Subcutaneous abdominal adipose tissue (tissue), 5 donors: ENCODE measurements at regions not wholly inside any gene's neighbourhood (a gene's known extent, or its start where the extent isn't known, plus 50 kb on each side); places are given as distances from the start of the nearest gene placed in this dataset.

Experiments
- H3K27ac ChIP-seq: one replicate; pipeline ENCODE4 v1.7.0; 2013; ENCODE audit warnings: low read depth, mild to moderate bottlenecking, inconsistent platforms, low read length, moderate library complexity
- H3K27me3 ChIP-seq, 5 donors: one replicate each; pipeline ENCODE4 v1.7.0; 2013; ENCODE audit warnings: low read length in 5 of 5, inconsistent platforms in 1 of 5; ENCODE audit not compliant: control insufficient read depth in 5 of 5, insufficient read depth in 4 of 5
- H3K36me3 ChIP-seq, 5 donors: one replicate each; pipeline ENCODE4 v1.7.0; 2013; ENCODE audit warnings: low read length in 5 of 5; ENCODE audit not compliant: control insufficient read depth in 5 of 5, insufficient read depth in 5 of 5
- H3K4me1 ChIP-seq, 5 donors: one replicate each; pipeline ENCODE4 v1.7.0; 2013; ENCODE audit warnings: low read length in 5 of 5, mild to moderate bottlenecking in 3 of 5, moderate library complexity in 1 of 5; ENCODE audit not compliant: control insufficient read depth in 5 of 5, insufficient read depth in 5 of 5
- H3K4me3 ChIP-seq, 5 donors: one replicate each; pipeline ENCODE4 v1.7.0; 2013; ENCODE audit warnings: low read length in 5 of 5, low read depth in 1 of 5
- H3K9ac ChIP-seq, 5 donors: one replicate each; pipeline ENCODE4 v1.7.0; 2013; ENCODE audit warnings: low read length in 5 of 5, mild to moderate bottlenecking in 4 of 5, moderate library complexity in 3 of 5
- H3K9me3 ChIP-seq, 5 donors: one replicate each; pipeline ENCODE4 v1.7.0; 2013; ENCODE audit warnings: low read length in 5 of 5; ENCODE audit not compliant: control insufficient read depth in 5 of 5
- donor health status: healthy.
- donor health status: healthy.
- donor health status: healthy.
- donor health status: healthy.
- donor health status: healthy.

DNA sequence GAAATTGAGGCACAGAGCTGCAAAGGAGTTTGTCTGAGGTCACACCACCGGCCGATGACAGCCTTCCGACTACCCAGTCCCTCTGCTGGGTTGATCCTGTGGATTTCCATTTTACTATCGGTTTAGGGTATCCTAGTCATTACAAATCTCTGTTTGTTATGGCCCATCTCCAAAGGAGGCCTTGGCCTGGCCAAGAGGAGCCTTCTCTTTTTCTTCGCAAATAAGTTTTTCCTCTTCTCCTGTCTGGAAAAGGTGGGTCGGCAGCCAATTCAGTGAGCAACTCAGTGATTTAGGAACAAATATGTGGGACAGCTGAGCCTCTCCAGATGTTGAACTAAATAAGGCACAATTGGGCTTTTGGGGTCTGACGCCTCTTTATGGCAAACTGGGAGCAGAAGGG, 169.2 kb upstream of the RBPJ start:
- peak overlapping the region; percentile 43 for H3K27ac ChIP-seq
- peaks cover 0 to 31% (median 4%) of the 10 kb centered on the region in 5 donors for H3K4me1 ChIP-seq
- H3K36me3 ChIP-seq = no peaks in the 10 kb centered on the region
- H3K9me3 ChIP-seq = no peaks in the 10 kb centered on the region
- no peak overlapping the region for H3K4me3 ChIP-seq
- no peak overlapping the region for H3K9ac ChIP-seq
- H3K27me3 ChIP-seq = no peaks in the 10 kb centered on the region

DNA sequence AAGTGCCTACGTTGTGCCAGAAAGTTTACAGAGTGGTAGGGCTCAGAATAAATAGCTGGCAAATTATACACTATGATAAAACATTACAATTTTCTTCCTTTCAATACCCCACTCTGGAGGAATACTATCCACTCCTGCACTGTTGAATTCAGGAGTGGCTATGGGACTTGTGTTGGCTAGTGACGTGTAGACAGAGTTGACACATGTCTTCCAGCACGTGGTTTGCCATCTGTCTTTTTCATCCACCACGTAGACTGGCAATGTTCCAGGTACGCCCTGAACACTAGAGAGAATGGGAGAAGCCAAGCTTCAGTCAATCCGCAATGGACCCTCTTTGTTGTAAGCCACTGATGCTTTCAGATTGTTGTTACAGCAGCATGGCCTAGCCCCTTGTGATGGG, 168.8 kb upstream of the RBPJ start:
- Histone ChIP-seq H3K27ac (no peak overlapping the region), H3K9ac (no peak overlapping the region), H3K9me3 (no peaks in the 10 kb centered on the region), H3K4me3 (no peak overlapping the region), H3K4me1 (peaks cover 0 to 31% (median 4%) of the 10 kb centered on the region in 5 donors), H3K27me3 (no peaks in the 10 kb centered on the region), H3K36me3 (no peaks in the 10 kb centered on the region)

DNA sequence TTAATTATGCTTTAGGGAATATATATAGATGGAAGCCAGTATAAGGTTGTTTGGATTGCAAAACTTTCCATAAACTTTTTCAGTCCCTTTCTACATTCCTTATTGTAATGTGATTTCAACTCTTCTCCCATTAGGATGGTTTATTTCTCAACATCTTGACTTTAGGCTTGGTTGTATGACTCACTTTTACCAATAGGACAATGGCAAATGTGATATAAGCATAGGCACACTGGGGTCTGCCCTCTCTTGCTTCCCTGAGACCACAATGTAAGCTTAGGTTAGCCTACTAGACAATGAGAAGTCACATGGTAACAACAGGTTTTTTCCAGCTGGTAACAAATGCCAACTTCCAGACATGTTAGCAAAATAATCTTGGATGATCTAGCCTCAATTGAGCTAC, 163.3 kb upstream of the RBPJ start:
- no peaks in the 10 kb centered on the region for H3K27me3 ChIP-seq
- no peak overlapping the region for H3K27ac ChIP-seq

DNA sequence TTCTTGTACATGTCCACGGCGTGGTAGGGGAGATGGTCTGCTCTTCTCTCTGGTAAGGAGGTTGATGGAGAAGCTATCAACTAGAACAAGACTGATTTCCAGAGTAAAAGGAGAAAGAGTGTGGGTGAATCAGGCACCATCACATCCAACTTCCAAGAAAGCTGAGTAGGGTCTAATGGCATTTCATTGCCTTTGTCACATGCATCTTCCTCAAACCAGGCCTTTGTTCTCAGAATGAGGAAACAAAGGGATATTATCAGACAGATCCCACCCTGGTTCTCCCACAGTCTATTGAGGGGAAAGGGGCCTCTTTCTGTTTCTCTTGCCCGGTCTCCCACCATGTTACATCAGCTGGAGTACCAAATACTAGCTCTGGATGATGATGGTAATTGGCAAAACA, 160.2 kb upstream of the RBPJ start:
- no peak overlapping the region for H3K27ac ChIP-seq
- H3K9ac ChIP-seq = no peak overlapping the region
- peaks cover 0 to 4% (median 0%) of the 10 kb centered on the region in 5 donors for H3K4me1 ChIP-seq
- no peak overlapping the region for H3K4me3 ChIP-seq
- no peaks in the 10 kb centered on the region for H3K36me3 ChIP-seq
- H3K27me3 ChIP-seq = no peaks in the 10 kb centered on the region
- H3K9me3 ChIP-seq = peaks cover 0 to 2% (median 0%) of the 10 kb centered on the region in 5 donors

More for the DNA sequence above, 163.3 kb upstream of the RBPJ start:
- H3K36me3 ChIP-seq = no peaks in the 10 kb centered on the region
- no peak overlapping the region for H3K9ac ChIP-seq
- H3K4me1 ChIP-seq = peaks cover 0 to 4% (median 0%) of the 10 kb centered on the region in 5 donors
- no peak overlapping the region for H3K4me3 ChIP-seq
- peaks cover 0 to 2% (median 0%) of the 10 kb centered on the region in 5 donors for H3K9me3 ChIP-seq

DNA sequence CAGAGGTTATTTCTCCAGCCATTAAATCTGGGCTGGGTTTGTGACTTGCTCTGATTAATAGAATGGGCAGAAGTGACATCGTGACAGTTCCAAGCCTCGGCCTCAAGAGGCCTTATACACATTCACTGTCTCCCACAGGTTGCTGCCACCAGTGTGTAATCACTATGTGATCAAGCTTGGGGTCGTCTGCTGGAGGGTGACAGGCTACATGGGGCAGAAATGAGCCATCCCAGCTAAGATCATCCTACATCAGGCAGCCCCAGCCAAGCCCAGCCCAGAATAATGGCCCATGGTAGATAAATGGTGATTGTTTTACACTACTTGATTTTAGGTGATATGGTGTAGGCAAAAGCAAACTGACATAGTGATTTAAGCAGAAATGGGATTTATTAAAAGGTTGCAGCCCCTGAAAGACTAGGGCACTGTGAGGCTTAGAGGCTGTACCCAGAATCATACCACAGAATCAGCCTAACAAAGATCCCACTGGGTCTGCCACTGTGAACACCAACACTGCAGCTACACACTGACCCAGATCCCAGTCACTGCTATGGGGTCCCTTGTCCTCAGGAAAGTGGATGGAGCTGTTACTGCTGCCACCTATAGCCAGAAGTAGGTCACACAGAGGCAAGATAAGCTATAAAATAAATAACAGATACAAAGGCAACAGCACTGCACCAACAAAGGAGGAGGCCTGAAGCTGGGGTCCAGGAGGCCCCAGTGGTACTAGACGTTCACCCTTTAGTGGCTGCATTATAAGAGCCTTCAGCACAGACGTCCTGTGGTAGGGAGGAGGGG, 159.6 kb upstream of the RBPJ start:
- no peaks in the 10 kb centered on the region for H3K36me3 ChIP-seq
- H3K27me3 ChIP-seq = no peaks in the 10 kb centered on the region
- no peak overlapping the region for H3K4me3 ChIP-seq
- peaks cover 0 to 4% (median 0%) of the 10 kb centered on the region in 5 donors for H3K4me1 ChIP-seq
- H3K9ac ChIP-seq = no peak overlapping the region
- peaks cover 0 to 2% (median 0%) of the 10 kb centered on the region in 5 donors for H3K9me3 ChIP-seq
- H3K27ac ChIP-seq = no peak overlapping the region

DNA sequence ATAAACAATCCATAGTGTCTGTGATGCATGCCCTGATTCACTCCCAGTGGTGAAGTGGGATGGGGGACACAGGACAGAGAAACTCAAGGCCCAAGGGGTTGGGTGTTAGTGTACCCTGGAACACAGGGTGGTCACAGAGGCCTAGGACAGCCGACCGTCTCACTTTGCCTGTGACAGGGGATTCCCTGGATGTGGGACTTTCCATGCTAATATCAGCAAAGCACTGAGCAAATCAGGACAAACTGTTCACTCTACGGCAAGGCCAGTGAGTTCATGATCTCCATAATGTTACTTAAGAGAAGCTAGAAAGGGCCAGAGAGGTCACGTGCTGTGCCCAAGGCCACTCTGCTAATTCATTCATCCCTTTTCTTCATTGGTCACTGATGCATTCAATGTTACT, 158.7 kb upstream of the RBPJ start:
- no peak overlapping the region for H3K27ac ChIP-seq
- H3K9ac ChIP-seq = no peak overlapping the region
- peaks cover 0 to 4% (median 0%) of the 10 kb centered on the region in 5 donors for H3K4me1 ChIP-seq
- no peak overlapping the region for H3K4me3 ChIP-seq
- H3K36me3 ChIP-seq = no peaks in the 10 kb centered on the region
- H3K9me3 ChIP-seq = peaks cover 0 to 2% (median 0%) of the 10 kb centered on the region in 5 donors
- H3K27me3 ChIP-seq = no peaks in the 10 kb centered on the region

DNA sequence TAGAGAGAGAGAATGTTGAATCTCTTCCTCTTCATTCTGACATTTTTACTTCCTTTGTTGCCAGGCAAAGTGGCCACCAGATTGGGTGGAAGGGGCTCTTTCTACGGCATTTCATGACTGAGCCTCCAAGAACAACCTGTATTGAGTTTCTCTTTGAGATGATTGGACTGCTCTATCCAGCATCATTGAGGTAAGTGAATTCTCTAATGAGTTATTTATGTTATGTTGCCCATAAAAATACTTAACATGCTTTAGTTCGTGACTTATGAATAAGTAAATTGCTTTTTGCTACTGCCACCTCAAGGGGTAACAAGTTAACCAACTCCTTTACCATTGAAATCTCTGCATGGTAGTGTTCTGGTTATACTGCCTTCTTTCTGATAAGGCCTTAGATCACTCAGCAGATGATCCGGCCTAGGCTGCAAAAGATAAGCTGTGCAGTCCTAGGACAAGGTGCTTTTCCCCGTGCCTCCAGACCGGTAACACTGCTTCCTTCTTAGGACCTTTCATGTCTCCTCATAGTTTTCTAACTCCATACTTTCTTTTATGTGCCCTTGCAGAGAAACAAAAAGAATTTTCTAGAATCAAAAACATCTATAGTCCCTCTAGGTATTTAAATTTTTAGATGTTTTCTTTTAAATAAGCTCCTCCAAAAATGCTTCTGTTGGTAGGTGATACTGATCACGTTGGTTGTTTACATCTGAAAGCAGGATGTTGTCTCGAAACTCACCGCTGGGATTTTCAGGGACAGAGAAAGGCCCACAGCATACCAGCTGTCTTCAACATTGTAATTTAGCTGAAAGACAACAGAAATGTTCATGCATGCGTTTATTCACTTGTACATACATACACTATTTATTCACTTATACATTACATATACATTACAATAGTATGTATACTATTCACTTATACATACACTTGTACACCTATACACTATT, 157.1 kb upstream of the RBPJ start:
- Histone ChIP-seq H3K9ac (no peak overlapping the region), H3K36me3 (no peaks in the 10 kb centered on the region), H3K27me3 (no peaks in the 10 kb centered on the region), H3K27ac (no peak overlapping the region), H3K4me1 (peaks cover 0 to 4% (median 0%) of the 10 kb centered on the region in 5 donors), H3K4me3 (peak overlapping the region in 4 of 5 donors; percentile 19 to 53 (median 26)), H3K9me3 (peaks cover 0 to 2% (median 0%) of the 10 kb centered on the region in 5 donors)

DNA sequence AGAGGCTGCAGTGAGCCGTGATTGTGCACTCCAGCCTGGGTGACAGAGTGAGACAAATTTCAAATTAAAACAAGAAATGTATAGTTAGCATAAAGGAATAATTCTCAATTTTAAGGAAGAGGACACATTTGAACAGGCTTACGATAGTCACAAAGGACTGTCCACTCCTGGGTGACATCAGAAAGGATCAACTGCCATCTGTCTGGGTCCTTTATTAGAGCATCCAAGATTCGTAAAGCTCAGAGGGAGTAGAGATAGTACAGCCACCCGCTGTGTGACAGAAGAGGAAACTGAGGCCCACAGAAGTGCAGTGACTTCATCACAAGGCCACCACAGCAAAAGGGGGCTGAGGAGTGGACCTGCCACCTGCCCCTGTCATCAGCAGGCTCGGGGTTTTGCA, 149.3 kb upstream of the RBPJ start:
- Histone ChIP-seq H3K27ac (no peak overlapping the region), H3K27me3 (peaks cover 0 to 5% (median 3%) of the 10 kb centered on the region in 5 donors), H3K9me3 (no peaks in the 10 kb centered on the region), H3K9ac (no peak overlapping the region), H3K4me3 (no peak overlapping the region), H3K36me3 (no peaks in the 10 kb centered on the region), H3K4me1 (peaks cover 0 to 4% (median 2%) of the 10 kb centered on the region in 5 donors)

DNA sequence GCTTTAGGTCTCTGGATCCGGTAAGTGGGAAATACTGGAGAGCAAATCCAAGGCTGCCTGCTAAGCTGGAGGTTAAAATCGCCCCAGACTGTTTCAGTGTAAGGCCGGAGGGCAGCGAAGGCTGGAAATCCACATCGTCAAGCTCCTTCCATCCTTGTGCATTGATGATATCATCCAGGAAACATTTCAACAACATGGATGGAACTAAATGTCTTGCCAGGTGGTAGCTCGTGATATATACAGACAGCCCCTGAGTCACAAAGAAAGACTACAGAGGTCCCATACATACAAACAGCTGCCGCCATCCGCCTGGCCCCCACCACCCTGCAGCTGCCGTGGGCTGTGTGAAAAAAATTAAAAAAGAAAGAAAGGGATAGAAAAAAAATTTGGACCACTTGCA, 148.9 kb upstream of the RBPJ start:
- H3K27me3 ChIP-seq = peaks cover 0 to 5% (median 3%) of the 10 kb centered on the region in 5 donors
- no peak overlapping the region for H3K9ac ChIP-seq
- H3K36me3 ChIP-seq = no peaks in the 10 kb centered on the region
- no peak overlapping the region for H3K4me3 ChIP-seq
- H3K4me1 ChIP-seq = peaks cover 0 to 6% (median 4%) of the 10 kb centered on the region in 5 donors
- H3K9me3 ChIP-seq = no peaks in the 10 kb centered on the region
- no peak overlapping the region for H3K27ac ChIP-seq

DNA sequence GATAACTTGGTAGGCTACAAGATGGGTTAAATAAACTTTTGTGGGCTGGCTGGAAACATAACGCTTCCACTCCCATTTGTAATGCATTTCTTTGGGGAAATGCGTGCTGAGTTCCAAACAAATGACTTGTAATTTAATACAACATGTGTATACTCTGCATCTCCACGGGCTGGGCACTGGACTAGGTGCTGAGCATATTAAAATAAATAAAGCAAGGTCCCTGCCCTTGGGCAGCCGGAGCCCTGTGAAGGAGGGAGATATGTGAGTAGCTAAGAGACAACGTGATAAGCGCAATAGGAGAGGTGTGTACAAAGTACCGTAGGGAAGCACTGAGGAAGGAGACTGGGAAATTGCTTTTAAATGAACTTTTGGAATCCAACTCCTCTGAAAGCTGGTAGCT, 147.2 kb upstream of the RBPJ start:
- Histone ChIP-seq H3K4me3 (no peak overlapping the region), H3K27ac (no peak overlapping the region), H3K4me1 (peaks cover 0 to 6% (median 4%) of the 10 kb centered on the region in 5 donors), H3K27me3 (peaks cover 0 to 5% (median 3%) of the 10 kb centered on the region in 5 donors), H3K9me3 (no peaks in the 10 kb centered on the region), H3K36me3 (no peaks in the 10 kb centered on the region), H3K9ac (no peak overlapping the region)
